ENCODE measurements at regions not wholly inside any gene's neighbourhood (a gene's known extent, or its start where the extent isn't known, plus 50 kb on each side); places are given as distances from the start of the nearest gene placed in this dataset.

GRCh38 chr2:6524691-6525474, 340.8 kb downstream of the CMPK2 start:
- H3K36me3 ChIP-seq (ENCODE audit: control insufficient read depth, insufficient read depth, low read length) = no peaks in the 10 kb centered on the region
- H3K27ac ChIP-seq (ENCODE audit: low read depth, low read length) = no peak overlapping the region
- H3K9ac ChIP-seq (ENCODE audit: low read length) = no peak overlapping the region
- no peaks in the 10 kb centered on the region for H3K9me3 ChIP-seq (ENCODE audit: control insufficient read depth, insufficient read depth, low read depth, low read length)
- peaks cover 9% of the 10 kb centered on the region; the same call in 1 of the 2 replicates for H3K4me1 ChIP-seq (ENCODE audit: control insufficient read depth, insufficient read depth, low read length)
- H3K4me3 ChIP-seq (ENCODE audit: low read depth, low read length) = no peak overlapping the region
- no peaks in the 10 kb centered on the region for H3K27me3 ChIP-seq (ENCODE audit: control insufficient read depth, insufficient read depth, low read length)

GRCh38 chr2:6525475-6525964, 340.2 kb downstream of the CMPK2 start:
- Histone ChIP-seq H3K4me3 (ENCODE audit: low read depth, low read length) (no peak overlapping the region), H3K9me3 (ENCODE audit: control insufficient read depth, insufficient read depth, low read depth, low read length) (no peaks in the 10 kb centered on the region), H3K27ac (ENCODE audit: low read depth, low read length) (no peak overlapping the region)

GRCh38 chr2:6526093-6526824, 339.4 kb downstream of the CMPK2 start:
- H3K4me3 ChIP-seq (ENCODE audit: low read depth, low read length) = no peak overlapping the region
- no peak overlapping the region for H3K27ac ChIP-seq (ENCODE audit: low read depth, low read length)
- H3K4me1 ChIP-seq (ENCODE audit: control insufficient read depth, insufficient read depth, low read length) = peaks cover 9% of the 10 kb centered on the region; the same call in 1 of the 2 replicates
- no peaks in the 10 kb centered on the region for H3K9me3 ChIP-seq (ENCODE audit: control insufficient read depth, insufficient read depth, low read depth, low read length)
- no peaks in the 10 kb centered on the region for H3K36me3 ChIP-seq (ENCODE audit: control insufficient read depth, insufficient read depth, low read length)
- H3K9ac ChIP-seq (ENCODE audit: low read length) = no peak overlapping the region
- no peaks in the 10 kb centered on the region for H3K27me3 ChIP-seq (ENCODE audit: control insufficient read depth, insufficient read depth, low read length)

More at GRCh38 chr2:6525475-6525964, 340.2 kb downstream of the CMPK2 start:
- H3K4me1 ChIP-seq (ENCODE audit: control insufficient read depth, insufficient read depth, low read length) = peaks cover 9% of the 10 kb centered on the region; the same call in 1 of the 2 replicates
- no peak overlapping the region for H3K9ac ChIP-seq (ENCODE audit: low read length)
- no peaks in the 10 kb centered on the region for H3K27me3 ChIP-seq (ENCODE audit: control insufficient read depth, insufficient read depth, low read length)
- H3K36me3 ChIP-seq (ENCODE audit: control insufficient read depth, insufficient read depth, low read length) = no peaks in the 10 kb centered on the region

- Histone ChIP-seq H3K27me3 (ENCODE audit: control insufficient read depth, insufficient read depth, low read length) (no peaks in the 10 kb centered on the region), H3K27ac (ENCODE audit: low read depth, low read length) (no peak overlapping the region), H3K36me3 (ENCODE audit: control insufficient read depth, insufficient read depth, low read length) (no peaks in the 10 kb centered on the region), H3K9ac (ENCODE audit: low read length) (no peak overlapping the region), H3K9me3 (ENCODE audit: control insufficient read depth, insufficient read depth, low read depth, low read length) (no peaks in the 10 kb centered on the region), H3K4me3 (ENCODE audit: low read depth, low read length) (no peak overlapping the region), H3K4me1 (ENCODE audit: control insufficient read depth, insufficient read depth, low read length) (peaks cover 14% of the 10 kb centered on the region)
These were observed 334.4 kb downstream of the CMPK2 start for GRCh38 chr2:6531304-6531703.

GRCh38 chr2:6535572-6535971, 330.1 kb downstream of the CMPK2 start:
- no peak overlapping the region for H3K27ac ChIP-seq (ENCODE audit: low read depth, low read length)
- no peak overlapping the region for H3K9ac ChIP-seq (ENCODE audit: low read length)
- H3K9me3 ChIP-seq (ENCODE audit: control insufficient read depth, insufficient read depth, low read depth, low read length) = no peaks in the 10 kb centered on the region
- peaks cover 14% of the 10 kb centered on the region for H3K4me1 ChIP-seq (ENCODE audit: control insufficient read depth, insufficient read depth, low read length)
- H3K4me3 ChIP-seq (ENCODE audit: low read depth, low read length) = no peak overlapping the region
- H3K27me3 ChIP-seq (ENCODE audit: control insufficient read depth, insufficient read depth, low read length) = no peaks in the 10 kb centered on the region
- no peaks in the 10 kb centered on the region for H3K36me3 ChIP-seq (ENCODE audit: control insufficient read depth, insufficient read depth, low read length)

GRCh38 chr2:6538607-6539006, 327.1 kb downstream of the CMPK2 start:
- Histone ChIP-seq H3K4me1 (ENCODE audit: control insufficient read depth, insufficient read depth, low read length) (peaks cover 14% of the 10 kb centered on the region), H3K9me3 (ENCODE audit: control insufficient read depth, insufficient read depth, low read depth, low read length) (no peaks in the 10 kb centered on the region), H3K4me3 (ENCODE audit: low read depth, low read length) (no peak overlapping the region), H3K27ac (ENCODE audit: low read depth, low read length) (no peak overlapping the region), H3K36me3 (ENCODE audit: control insufficient read depth, insufficient read depth, low read length) (no peaks in the 10 kb centered on the region), H3K27me3 (ENCODE audit: control insufficient read depth, insufficient read depth, low read length) (no peaks in the 10 kb centered on the region), H3K9ac (ENCODE audit: low read length) (no peak overlapping the region)

- H3K4me3 ChIP-seq (ENCODE audit: low read depth, low read length) = no peak overlapping the region
- H3K4me1 ChIP-seq (ENCODE audit: control insufficient read depth, insufficient read depth, low read length) = no peaks in the 10 kb centered on the region
- H3K9me3 ChIP-seq (ENCODE audit: control insufficient read depth, insufficient read depth, low read depth, low read length) = peaks cover 2% of the 10 kb centered on the region; the same call in 1 of the 2 replicates
- no peaks in the 10 kb centered on the region for H3K36me3 ChIP-seq (ENCODE audit: control insufficient read depth, insufficient read depth, low read length)
- no peak overlapping the region for H3K27ac ChIP-seq (ENCODE audit: low read depth, low read length)
- H3K27me3 ChIP-seq (ENCODE audit: control insufficient read depth, insufficient read depth, low read length) = no peaks in the 10 kb centered on the region
- no peak overlapping the region for H3K9ac ChIP-seq (ENCODE audit: low read length)
These were observed 320.4 kb downstream of the CMPK2 start for GRCh38 chr2:6545336-6545735.

DNA sequence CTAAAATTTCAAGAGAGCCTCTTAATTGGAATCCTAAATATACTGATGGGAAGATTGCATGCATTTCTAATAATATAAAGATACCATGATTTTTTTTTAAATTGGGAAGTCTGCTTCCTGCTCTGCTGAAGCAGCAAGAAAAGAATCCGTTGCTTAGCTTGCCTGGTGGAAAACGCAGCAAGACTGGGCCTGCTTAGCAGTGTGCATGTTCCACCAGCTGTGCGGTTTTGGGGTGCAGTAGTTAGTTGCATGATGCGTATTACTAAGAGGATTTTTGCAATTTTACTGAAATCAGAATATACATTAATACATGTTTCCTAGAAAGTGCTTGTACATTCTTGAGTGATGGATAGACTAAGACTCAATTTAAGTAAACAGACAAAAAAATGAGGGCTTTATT, 319.9 kb downstream of the CMPK2 start:
- Histone ChIP-seq H3K27me3 (ENCODE audit: control insufficient read depth, insufficient read depth, low read length) (no peaks in the 10 kb centered on the region), H3K9ac (ENCODE audit: low read length) (no peak overlapping the region), H3K27ac (ENCODE audit: low read depth, low read length) (no peak overlapping the region), H3K9me3 (ENCODE audit: control insufficient read depth, insufficient read depth, low read depth, low read length) (peaks cover 6% of the 10 kb centered on the region; the same call in 1 of the 2 replicates), H3K4me1 (ENCODE audit: control insufficient read depth, insufficient read depth, low read length) (no peaks in the 10 kb centered on the region), H3K36me3 (ENCODE audit: control insufficient read depth, insufficient read depth, low read length) (no peaks in the 10 kb centered on the region), H3K4me3 (ENCODE audit: low read depth, low read length) (no peak overlapping the region)

GRCh38 chr2:6554466-6554865, 311.2 kb downstream of the CMPK2 start:
- H3K4me1 ChIP-seq (ENCODE audit: control insufficient read depth, insufficient read depth, low read length) = peaks cover 9% of the 10 kb centered on the region

GRCh38 chr2:6556755-6557154, 309.0 kb downstream of the CMPK2 start:
- H3K9me3 ChIP-seq (ENCODE audit: control insufficient read depth, insufficient read depth, low read depth, low read length) = 0 out of 2 replicates have a peak, but pooled peaks cover 5% of the 10 kb centered on the region
- H3K9ac ChIP-seq (ENCODE audit: low read length) = no peak overlapping the region
- no peaks in the 10 kb centered on the region for H3K27me3 ChIP-seq (ENCODE audit: control insufficient read depth, insufficient read depth, low read length)
- H3K4me3 ChIP-seq (ENCODE audit: low read depth, low read length) = no peak overlapping the region
- H3K4me1 ChIP-seq (ENCODE audit: control insufficient read depth, insufficient read depth, low read length) = peaks cover 9% of the 10 kb centered on the region
- no peaks in the 10 kb centered on the region for H3K36me3 ChIP-seq (ENCODE audit: control insufficient read depth, insufficient read depth, low read length)
- H3K27ac ChIP-seq (ENCODE audit: low read depth, low read length) = no peak overlapping the region

More at GRCh38 chr2:6554466-6554865, 311.2 kb downstream of the CMPK2 start:
- Histone ChIP-seq H3K9ac (ENCODE audit: low read length) (no peak overlapping the region), H3K9me3 (ENCODE audit: control insufficient read depth, insufficient read depth, low read depth, low read length) (peaks cover 18% of the 10 kb centered on the region), H3K27ac (ENCODE audit: low read depth, low read length) (no peak overlapping the region), H3K27me3 (ENCODE audit: control insufficient read depth, insufficient read depth, low read length) (no peaks in the 10 kb centered on the region), H3K36me3 (ENCODE audit: control insufficient read depth, insufficient read depth, low read length) (no peaks in the 10 kb centered on the region), H3K4me3 (ENCODE audit: low read depth, low read length) (no peak overlapping the region)

GRCh38 chr2:6557737-6558136, 308.0 kb downstream of the CMPK2 start:
- Histone ChIP-seq H3K9ac (ENCODE audit: low read length) (no peak overlapping the region), H3K36me3 (ENCODE audit: control insufficient read depth, insufficient read depth, low read length) (no peaks in the 10 kb centered on the region), H3K27ac (ENCODE audit: low read depth, low read length) (no peak overlapping the region), H3K4me3 (ENCODE audit: low read depth, low read length) (no peak overlapping the region), H3K4me1 (ENCODE audit: control insufficient read depth, insufficient read depth, low read length) (peaks cover 9% of the 10 kb centered on the region), H3K9me3 (ENCODE audit: control insufficient read depth, insufficient read depth, low read depth, low read length) (no peaks in the 10 kb centered on the region), H3K27me3 (ENCODE audit: control insufficient read depth, insufficient read depth, low read length) (no peaks in the 10 kb centered on the region)
